WI38 (cell line): ENCODE measurements at regions not wholly inside any gene's neighbourhood (a gene's known extent, or its start where the extent isn't known, plus 50 kb on each side); places are given as distances from the start of the nearest gene placed in this dataset.

Source experiments
- H3K4me3 ChIP-seq: 2 replicates; pipeline ENCODE4 v1.5.1; 2011; ENCODE audit warnings: low read depth, mild to moderate bottlenecking, control low read depth, low read length
- CTCF ChIP-seq: IDR thresholded peaks from 2 replicates; pipeline ENCODE4 v1.5.1; 2012; ENCODE audit warnings: low read depth, mild to moderate bottlenecking, control low read depth, low read length

GRCh38 chr2:43100883-43101662, 125.3 kb downstream of the ZFP36L2 start:
- no peak overlapping the region for H3K4me3 ChIP-seq
- no peak for TF ChIP-seq CTCF

- no peak for TF ChIP-seq CTCF
- no peak overlapping the region for H3K4me3 ChIP-seq
These were observed 126.0 kb downstream of the ZFP36L2 start for GRCh38 chr2:43100362-43100882.

- TF ChIP-seq CTCF, result no peak
- no peak overlapping the region for H3K4me3 ChIP-seq
These were observed 126.6 kb downstream of the ZFP36L2 start for GRCh38 chr2:43099797-43100196.

- no peak overlapping the region for H3K4me3 ChIP-seq
- TF ChIP-seq CTCF, result no peak
These were observed 127.9 kb downstream of the ZFP36L2 start for GRCh38 chr2:43098539-43098938.

GRCh38 chr2:43097644-43098408, 128.6 kb downstream of the ZFP36L2 start:
- TF ChIP-seq CTCF, result no peak
- no peak overlapping the region for H3K4me3 ChIP-seq

- H3K4me3 ChIP-seq, result no peak overlapping the region
- TF ChIP-seq CTCF, result no peak
These were observed 130.7 kb downstream of the ZFP36L2 start for GRCh38 chr2:43095533-43096295.
